Endothelial cell (in vitro differentiated cells): ENCODE measurements at regions not wholly inside any gene's neighbourhood (a gene's known extent, or its start where the extent isn't known, plus 50 kb on each side); places are given as distances from the start of the nearest gene placed in this dataset.

Experiments
- DNase-seq: peaks from one replicate; pipeline ENCODE4 v3.0.0; 2021; ENCODE audit warnings: low spot score
- H3K27ac Mint-ChIP-seq: one replicate; pipeline ENCODE4 v1.8.0; 2021; ENCODE audit warnings: mixed read lengths, inconsistent platforms; ENCODE audit not compliant: unreplicated experiment
- H3K27me3 Mint-ChIP-seq: one replicate; pipeline ENCODE4 v1.8.0; 2021; ENCODE audit warnings: mild to moderate bottlenecking, moderate library complexity, mixed read lengths, inconsistent platforms; ENCODE audit not compliant: unreplicated experiment
- H3K36me3 Mint-ChIP-seq: one replicate; pipeline ENCODE4 v1.8.0; 2021; ENCODE audit warnings: mild to moderate bottlenecking, low read depth, mixed read lengths, inconsistent platforms; ENCODE audit not compliant: unreplicated experiment
- H3K4me1 Mint-ChIP-seq: one replicate; pipeline ENCODE4 v1.8.0; 2021; ENCODE audit warnings: mild to moderate bottlenecking, mixed read lengths, inconsistent platforms; ENCODE audit not compliant: unreplicated experiment
- H3K4me3 Mint-ChIP-seq: one replicate; pipeline ENCODE4 v1.8.0; 2021; ENCODE audit warnings: mild to moderate bottlenecking, mixed read lengths, inconsistent platforms; ENCODE audit not compliant: unreplicated experiment
- H3K9me3 Mint-ChIP-seq: one replicate; pipeline ENCODE4 v1.8.0; 2021; ENCODE audit warnings: mixed read lengths, inconsistent platforms; ENCODE audit not compliant: unreplicated experiment
- TF ChIP-seq, protein P1 (sequence below): fragments of 200-600 bp; sonication (generic); IDR thresholded peaks from one replicate; pipeline ENCODE4 v1.5.0; 2021; ENCODE audit warnings: antibody characterized with exemption; ENCODE audit not compliant: unreplicated experiment

- no peak for DNase-seq
- Mint-ChIP-seq H3K36me3 (no peaks in the 10 kb centered on the region), H3K4me1 (no peaks in the 10 kb centered on the region), H3K9me3 (no peaks in the 10 kb centered on the region), H3K27me3 (peaks cover 7% of the 10 kb centered on the region), H3K27ac (no peak overlapping the region), H3K4me3 (no peak overlapping the region)
- TF ChIP-seq, protein P1, sequence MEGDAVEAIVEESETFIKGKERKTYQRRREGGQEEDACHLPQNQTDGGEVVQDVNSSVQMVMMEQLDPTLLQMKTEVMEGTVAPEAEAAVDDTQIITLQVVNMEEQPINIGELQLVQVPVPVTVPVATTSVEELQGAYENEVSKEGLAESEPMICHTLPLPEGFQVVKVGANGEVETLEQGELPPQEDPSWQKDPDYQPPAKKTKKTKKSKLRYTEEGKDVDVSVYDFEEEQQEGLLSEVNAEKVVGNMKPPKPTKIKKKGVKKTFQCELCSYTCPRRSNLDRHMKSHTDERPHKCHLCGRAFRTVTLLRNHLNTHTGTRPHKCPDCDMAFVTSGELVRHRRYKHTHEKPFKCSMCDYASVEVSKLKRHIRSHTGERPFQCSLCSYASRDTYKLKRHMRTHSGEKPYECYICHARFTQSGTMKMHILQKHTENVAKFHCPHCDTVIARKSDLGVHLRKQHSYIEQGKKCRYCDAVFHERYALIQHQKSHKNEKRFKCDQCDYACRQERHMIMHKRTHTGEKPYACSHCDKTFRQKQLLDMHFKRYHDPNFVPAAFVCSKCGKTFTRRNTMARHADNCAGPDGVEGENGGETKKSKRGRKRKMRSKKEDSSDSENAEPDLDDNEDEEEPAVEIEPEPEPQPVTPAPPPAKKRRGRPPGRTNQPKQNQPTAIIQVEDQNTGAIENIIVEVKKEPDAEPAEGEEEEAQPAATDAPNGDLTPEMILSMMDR, result no peak
Observed at GRCh38 chr10:124279298-124279697, 139.4 kb downstream of the OAT start.

GRCh38 chr10:124278356-124278755, 140.4 kb downstream of the OAT start:
- Mint-ChIP-seq H3K9me3 (no peaks in the 10 kb centered on the region), H3K27me3 (peaks cover 4% of the 10 kb centered on the region), H3K4me1 (no peaks in the 10 kb centered on the region), H3K27ac (no peak overlapping the region), H3K4me3 (no peak overlapping the region), H3K36me3 (no peaks in the 10 kb centered on the region)
- no peak for DNase-seq
- TF ChIP-seq, protein P1, result no peak

DNA sequence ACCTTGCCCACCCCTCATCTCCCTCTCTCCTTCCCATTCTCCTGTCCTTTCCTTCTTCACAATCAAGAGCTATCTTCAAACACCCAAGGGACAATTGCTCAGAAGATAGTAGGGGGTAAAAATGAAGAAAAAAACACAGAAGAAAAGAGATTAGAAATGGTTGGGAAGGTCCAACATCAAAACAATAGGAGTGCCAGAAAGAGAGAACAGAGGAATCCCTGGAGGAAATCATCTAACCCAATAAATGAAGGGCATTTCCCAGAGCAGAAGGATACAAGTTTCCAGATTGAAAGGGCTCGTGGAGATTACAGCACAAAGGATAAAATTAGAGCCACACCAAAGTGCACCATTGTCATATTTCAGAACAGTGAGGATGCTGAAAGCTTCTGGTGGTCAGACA, 145.6 kb downstream of the OAT start:
- Mint-ChIP-seq H3K4me3 (no peak overlapping the region), H3K4me1 (no peaks in the 10 kb centered on the region), H3K36me3 (no peaks in the 10 kb centered on the region), H3K9me3 (no peaks in the 10 kb centered on the region), H3K27me3 (peaks cover 5% of the 10 kb centered on the region), H3K27ac (no peak overlapping the region)
- no peak for DNase-seq
- TF ChIP-seq, protein P1, result no peak

- peaks cover 8% of the 10 kb centered on the region for H3K27me3 Mint-ChIP-seq
- H3K27ac Mint-ChIP-seq, result no peak overlapping the region
- H3K36me3 Mint-ChIP-seq, result no peaks in the 10 kb centered on the region
- no peaks in the 10 kb centered on the region for H3K9me3 Mint-ChIP-seq
- H3K4me1 Mint-ChIP-seq, result peaks cover 4% of the 10 kb centered on the region
- DNase-seq, result no peak
- TF ChIP-seq, protein P1, result no peak
- no peak overlapping the region for H3K4me3 Mint-ChIP-seq
Observed at GRCh38 chr10:124271676-124272075, 147.0 kb downstream of the OAT start.

GRCh38 chr10:124270530-124271327, 148.0 kb downstream of the OAT start:
- Mint-ChIP-seq H3K9me3 (no peaks in the 10 kb centered on the region), H3K36me3 (no peaks in the 10 kb centered on the region), H3K4me3 (no peak overlapping the region), H3K27me3 (peaks cover 8% of the 10 kb centered on the region), H3K27ac (no peak overlapping the region), H3K4me1 (peaks cover 4% of the 10 kb centered on the region)
- no peak for DNase-seq
- TF ChIP-seq, protein P1, result no peak
